Parathyroid adenoma (tissue), 2 donors: ENCODE measurements at regions not wholly inside any gene's neighbourhood (a gene's known extent, or its start where the extent isn't known, plus 50 kb on each side); places are given as distances from the start of the nearest gene placed in this dataset.

Experiments used
- H2AFZ ChIP-seq: fragments of 300-600 bp; sonication (generic); one replicate; pipeline ENCODE4 v1.7.0; 2017; ENCODE audit warnings: antibody characterized with exemption, mild to moderate bottlenecking
- H3K27ac ChIP-seq: fragments of 300-600 bp; sonication (generic); one replicate; pipeline ENCODE4 v1.7.0; 2017
- H3K27me3 ChIP-seq: fragments of 300-600 bp; sonication (generic); one replicate; pipeline ENCODE4 v1.7.0; 2017; ENCODE audit warnings: low read length; ENCODE audit not compliant: control insufficient read depth, insufficient read depth
- H3K36me3 ChIP-seq: fragments of 300-600 bp; sonication (generic); one replicate; pipeline ENCODE4 v1.7.0; 2017; ENCODE audit warnings: low read length; ENCODE audit not compliant: control insufficient read depth, insufficient read depth
- H3K4me1 ChIP-seq: fragments of 300-600 bp; sonication (generic); one replicate; pipeline ENCODE4 v1.7.0; 2017; ENCODE audit warnings: control low read depth
- H3K4me2 ChIP-seq: fragments of 300-600 bp; sonication (generic); one replicate; pipeline ENCODE4 v1.7.0; 2017; ENCODE audit warnings: low read length
- H3K4me3 ChIP-seq: fragments of 300-600 bp; sonication (generic); one replicate; pipeline ENCODE4 v1.7.0; 2017; ENCODE audit warnings: low read depth, low read length
- H3K79me2 ChIP-seq: fragments of 300-600 bp; sonication (generic); one replicate; pipeline ENCODE4 v1.7.0; 2017; ENCODE audit warnings: control low read depth
- H3K9ac ChIP-seq: fragments of 300-600 bp; sonication (generic); one replicate; pipeline ENCODE4 v1.7.0; 2017; ENCODE audit warnings: mild to moderate bottlenecking
- H3K9me3 ChIP-seq: fragments of 300-600 bp; sonication (generic); one replicate; pipeline ENCODE4 v1.7.0; 2017; ENCODE audit warnings: low read length; ENCODE audit not compliant: control insufficient read depth
- CTCF ChIP-seq: fragments of 300-600 bp; sonication (generic); IDR thresholded peaks from one replicate; pipeline ENCODE4 v1.7.0; 2017; ENCODE audit warnings: antibody characterized with exemption, mild to moderate bottlenecking
- donor health status: primary hyperparathyroidism.

GRCh38 chr3:18127174-18127858, 297.8 kb downstream of the SATB1 start:
- Histone ChIP-seq H3K36me3 (no peaks in the 10 kb centered on the region), H3K9ac (no peak overlapping the region), H3K9me3 (no peaks in the 10 kb centered on the region), H3K79me2 (no peaks in the 10 kb centered on the region), H3K27ac (no peak overlapping the region), H3K4me2 (no peak overlapping the region), H2AFZ (no peak overlapping the region), H3K27me3 (no peaks in the 10 kb centered on the region), H3K4me3 (no peak overlapping the region), H3K4me1 (no peaks in the 10 kb centered on the region)
- no peak for TF ChIP-seq CTCF

GRCh38 chr3:18126772-18127171, 298.4 kb downstream of the SATB1 start:
- no peaks in the 10 kb centered on the region for H3K9me3 ChIP-seq
- H3K4me2 ChIP-seq, result no peak overlapping the region
- no peaks in the 10 kb centered on the region for H3K27me3 ChIP-seq
- H3K36me3 ChIP-seq, result no peaks in the 10 kb centered on the region
- H3K4me3 ChIP-seq, result no peak overlapping the region
- TF ChIP-seq CTCF, result no peak
- no peak overlapping the region for H2AFZ ChIP-seq
- no peaks in the 10 kb centered on the region for H3K4me1 ChIP-seq
- H3K9ac ChIP-seq, result no peak overlapping the region
- H3K27ac ChIP-seq, result no peak overlapping the region
- H3K79me2 ChIP-seq, result no peaks in the 10 kb centered on the region

GRCh38 chr3:18124501-18124900, 300.6 kb downstream of the SATB1 start:
- H3K4me1 ChIP-seq, result no peaks in the 10 kb centered on the region
- H2AFZ ChIP-seq, result no peak overlapping the region
- H3K4me2 ChIP-seq, result no peak overlapping the region
- H3K27ac ChIP-seq, result no peak overlapping the region
- H3K27me3 ChIP-seq, result no peaks in the 10 kb centered on the region
- H3K4me3 ChIP-seq, result no peak overlapping the region
- no peaks in the 10 kb centered on the region for H3K36me3 ChIP-seq
- H3K9ac ChIP-seq, result no peak overlapping the region
- TF ChIP-seq CTCF, result no peak
- no peaks in the 10 kb centered on the region for H3K9me3 ChIP-seq
- H3K79me2 ChIP-seq, result no peaks in the 10 kb centered on the region

GRCh38 chr3:18122264-18122663, 302.9 kb downstream of the SATB1 start:
- Histone ChIP-seq H2AFZ (no peak overlapping the region), H3K9ac (no peak overlapping the region), H3K4me1 (no peaks in the 10 kb centered on the region), H3K4me2 (no peak overlapping the region), H3K79me2 (no peaks in the 10 kb centered on the region), H3K4me3 (no peak overlapping the region), H3K27me3 (no peaks in the 10 kb centered on the region), H3K9me3 (no peaks in the 10 kb centered on the region), H3K36me3 (no peaks in the 10 kb centered on the region), H3K27ac (no peak overlapping the region)
- TF ChIP-seq CTCF, result no peak

GRCh38 chr3:18121020-18121419, 304.1 kb downstream of the SATB1 start:
- Histone ChIP-seq H3K4me3 (no peak overlapping the region), H3K9me3 (no peaks in the 10 kb centered on the region), H3K27me3 (no peaks in the 10 kb centered on the region), H3K79me2 (no peaks in the 10 kb centered on the region), H3K4me1 (no peaks in the 10 kb centered on the region), H3K4me2 (no peak overlapping the region), H3K9ac (no peak overlapping the region), H3K27ac (no peak overlapping the region), H2AFZ (no peak overlapping the region), H3K36me3 (no peaks in the 10 kb centered on the region)
- TF ChIP-seq CTCF, result no peak
